A549 (cell line): ENCODE measurements at regions not wholly inside any gene's neighbourhood (a gene's known extent, or its start where the extent isn't known, plus 50 kb on each side); places are given as distances from the start of the nearest gene placed in this dataset.

Experiments used
- ATAC-seq, 2 experiments: fragments of 200-7000 bp in 1 of 2; fragments of >200 bp in 1 of 2; cut with Nextera tagmentation in 1 of 2; cut with Tn5 transposase in 1 of 2; 3 replicates each; pipeline versions ENCODE4 v1.8.0 to v1.9.1; 2018 to 2020; ENCODE audit warnings: mild to moderate bottlenecking in 1 of 2, moderate library complexity in 1 of 2
- CTCF ChIA-PET: fragments of 300-600 bp; sonication (Branson Sonifier 250); formaldehyde crosslinking; extraction: SDS; loops from one replicate; lab custom pipeline; 2021; ENCODE audit warnings: antibody characterized with exemption, inconsistent platforms; lab: Yijun Ruan, JAX
- POLR2A ChIA-PET: fragments of 350-600 bp; formaldehyde crosslinking; extraction: SDS; loops from one replicate; lab custom pipeline; 2021; ENCODE audit warnings: antibody characterized with exemption, inconsistent platforms; lab: Yijun Ruan, JAX
- DNase-seq, 2 experiments: peaks; one replicate each; pipeline versions ENCODE4 v3.0.0 to v3.0.0-alpha.2; 2011 to 2016; ENCODE audit warnings: low read depth in 1 of 2, low spot score in 1 of 2
- FAIRE-seq: peaks from 2 replicates; lab custom pipeline; 2011; peaks lifted over from hg19 to GRCh38; lab: Jason Lieb, UNC
- H3K27ac ChIP-seq, 2 experiments: fragments of >200 bp; sonication (Bioruptor Twin); formaldehyde crosslinking; 3 replicates each; pipeline ENCODE4 v1.5.1; 2016 to 2017
- H3K4me1 ChIP-seq: fragments of >200 bp; sonication (Bioruptor Twin); formaldehyde crosslinking; 3 replicates; pipeline ENCODE4 v1.6.1; 2016
- H3K4me2 ChIP-seq: fragments of >200 bp; sonication (Bioruptor Twin); formaldehyde crosslinking; 3 replicates; pipeline ENCODE4 v1.6.1; 2016
- H3K4me3 ChIP-seq: fragments of >200 bp; sonication (Bioruptor Twin); formaldehyde crosslinking; 3 replicates; pipeline ENCODE4 v1.5.1; 2016
- H3K9me3 ChIP-seq: fragments of >200 bp; sonication (Bioruptor Twin); formaldehyde crosslinking; 3 replicates; pipeline ENCODE4 v1.6.1; 2016
- BHLHE40 ChIP-seq: IDR thresholded peaks from 2 replicates; pipeline ENCODE4 v1.6.1; 2012; ENCODE audit warnings: low read depth, low read length, inconsistent platforms
- CBX2 ChIP-seq: fragments of 200-600 bp; sonication (generic); IDR thresholded peaks from 2 replicates; pipeline ENCODE4 v1.6.1; 2016; ENCODE audit warnings: low read depth, mild to moderate bottlenecking, borderline replicate concordance
- CHD2 ChIP-seq: fragments of 150-350 bp; IDR thresholded peaks from 2 replicates; pipeline ENCODE4 v1.6.1; 2014; ENCODE audit warnings: low read length; ENCODE audit not compliant: partially characterized antibody
- CHD4 ChIP-seq: fragments of 200-600 bp; sonication (generic); IDR thresholded peaks from 2 replicates; pipeline ENCODE4 v1.6.1; 2016; ENCODE audit warnings: antibody characterized with exemption, mild to moderate bottlenecking, borderline replicate concordance
- ELK1 ChIP-seq: fragments of 150-350 bp; IDR thresholded peaks from 2 replicates; pipeline ENCODE4 v1.6.1; 2014; ENCODE audit warnings: low read depth, mild to moderate bottlenecking, low read length
- ESRRA ChIP-seq: fragments of 150-350 bp; IDR thresholded peaks from 2 replicates; pipeline ENCODE4 v1.6.1; 2014; ENCODE audit warnings: mild to moderate bottlenecking, low read length, borderline replicate concordance
- FOSB ChIP-seq: fragments of 250-450 bp; sonication (Bioruptor Pico); IDR thresholded peaks from 2 replicates; pipeline ENCODE4 v1.5.0; 2020; ENCODE audit warnings: mild to moderate bottlenecking, moderate library complexity
- FOXS1 ChIP-seq: fragments of 250-450 bp; sonication (Bioruptor Pico); IDR thresholded peaks from 2 replicates; pipeline ENCODE4 v1.5.0; 2020; ENCODE audit warnings: mild to moderate bottlenecking, moderate library complexity
- GATA3 ChIP-seq: IDR thresholded peaks from 2 replicates; pipeline ENCODE4 v1.6.1; 2012; ENCODE audit warnings: borderline replicate concordance
- HOXA7 ChIP-seq: fragments of 250-450 bp; sonication (Bioruptor Pico); IDR thresholded peaks from 2 replicates; pipeline ENCODE4 v1.5.0; 2020; ENCODE audit warnings: mild to moderate bottlenecking, moderate library complexity
- HOXB5 ChIP-seq: fragments of 250-450 bp; sonication (Bioruptor Pico); IDR thresholded peaks from 2 replicates; pipeline ENCODE4 v1.5.0; 2020; ENCODE audit warnings: mild to moderate bottlenecking, moderate library complexity
- JUNB ChIP-seq: fragments of >200 bp; sonication (Bioruptor Twin); formaldehyde crosslinking; IDR thresholded peaks from 2 replicates; pipeline ENCODE4 v1.6.1; 2016
- KDM5A ChIP-seq: fragments of 200-600 bp; sonication (generic); IDR thresholded peaks from 2 replicates; pipeline ENCODE4 v1.6.1; 2016; ENCODE audit warnings: antibody characterized with exemption, mild to moderate bottlenecking
- MAFK ChIP-seq: fragments of 450-650 bp; IDR thresholded peaks from 2 replicates; pipeline ENCODE4 v1.6.1; 2014; ENCODE audit not compliant: partially characterized antibody
- NPAS2 ChIP-seq: fragments of 250-450 bp; sonication (Bioruptor Pico); IDR thresholded peaks from 2 replicates; pipeline ENCODE4 v1.8.0; 2022; ENCODE audit warnings: mild to moderate bottlenecking, moderate library complexity, borderline replicate concordance
- NR3C1 ChIP-seq: fragments of >200 bp; sonication (Bioruptor Twin); formaldehyde crosslinking; IDR thresholded peaks from 3 replicates; pipeline ENCODE4 v1.6.1; 2017
- PBX3 ChIP-seq: IDR thresholded peaks from 2 replicates; pipeline ENCODE4 v1.6.1; 2012
- POLR2A ChIP-seq: IDR thresholded peaks from 2 replicates; pipeline ENCODE4 v1.6.1; 2012; ENCODE audit warnings: mild to moderate bottlenecking, low read length
- RCOR1 ChIP-seq: fragments of 150-350 bp; IDR thresholded peaks from 2 replicates; pipeline ENCODE4 v1.6.1; 2014; ENCODE audit warnings: antibody characterized with exemption, low read length, low read depth
- RFX5 ChIP-seq: fragments of 450-650 bp; IDR thresholded peaks from 2 replicates; pipeline ENCODE4 v1.7.1; 2014; ENCODE audit warnings: antibody characterized with exemption, mild to moderate bottlenecking, moderate library complexity
- RNF2 ChIP-seq: fragments of 200-600 bp; sonication (generic); IDR thresholded peaks from 2 replicates; pipeline ENCODE4 v1.6.1; 2016; ENCODE audit warnings: low read depth, mild to moderate bottlenecking, antibody characterized with exemption, moderate library complexity, borderline replicate concordance
- SMC3 ChIP-seq: fragments of >200 bp; sonication (Bioruptor Twin); formaldehyde crosslinking; IDR thresholded peaks from 3 replicates; pipeline ENCODE4 v1.6.1; 2018; ENCODE audit warnings: inconsistent platforms
- SREBF2 ChIP-seq: fragments of 450-650 bp; IDR thresholded peaks from 2 replicates; pipeline ENCODE4 v1.6.1; 2014; ENCODE audit warnings: mild to moderate bottlenecking, moderate library complexity
- TFCP2L1 ChIP-seq: fragments of 250-450 bp; sonication (Bioruptor Pico); IDR thresholded peaks from 2 replicates; pipeline ENCODE4 v1.5.0; 2021; ENCODE audit warnings: mild to moderate bottlenecking
- TP53 ChIP-seq: fragments of 250-450 bp; sonication (Bioruptor Pico); IDR thresholded peaks from 2 replicates; pipeline ENCODE4 v1.5.0; 2021; ENCODE audit warnings: mild to moderate bottlenecking, moderate library complexity
- ZC3H11A ChIP-seq: fragments of 450-650 bp; IDR thresholded peaks from 2 replicates; pipeline ENCODE4 v1.6.1; 2014; ENCODE audit warnings: antibody characterized with exemption, mild to moderate bottlenecking
- WGBS: methylation state at CpG from one replicate; pipeline ENCODE4 v1.1.6; 2017; ENCODE audit errors: missing lambda C conversion rate; 5-methylcytosine and 5-hydroxymethylcytosine counted together
- TF ChIP-seq, protein P1 (sequence below): fragments of 200-600 bp; sonication (generic); IDR thresholded peaks from 2 replicates; pipeline ENCODE4 v1.6.1; 2016; ENCODE audit warnings: antibody characterized with exemption, mild to moderate bottlenecking, moderate library complexity
- TF ChIP-seq, protein P2 (sequence below): IDR thresholded peaks from 2 replicates; pipeline ENCODE4 v1.6.1; 2012; ENCODE audit warnings: low read depth, borderline replicate concordance

GRCh38 chr10:23630376-23630775 is 191.5 kb downstream of the OTUD1 start:
- DNase-seq (no peak), ATAC-seq (no peak), FAIRE-seq (no peak)
- no peaks in the 10 kb centered on the region for H3K9me3 ChIP-seq
- no peaks in the 10 kb centered on the region for H3K4me1 ChIP-seq
- H3K27ac ChIP-seq: no peak overlapping the region
- POLR2A ChIA-PET: no interaction called here
- no peak overlapping the region for H3K4me2 ChIP-seq
- no peak for TF ChIP-seq ELK1
- no peak for TF ChIP-seq FOSB (CRISPR knock-in tag)
- no peak for TF ChIP-seq SREBF2
- TF ChIP-seq ZC3H11A: no peak
- no peak for TF ChIP-seq CHD2
- TF ChIP-seq GATA3: no peak
- no peak for TF ChIP-seq JUNB
- no peak for TF ChIP-seq BHLHE40
- no peak for TF ChIP-seq SMC3
- TF ChIP-seq KDM5A: no peak
- TF ChIP-seq, protein P1, sequence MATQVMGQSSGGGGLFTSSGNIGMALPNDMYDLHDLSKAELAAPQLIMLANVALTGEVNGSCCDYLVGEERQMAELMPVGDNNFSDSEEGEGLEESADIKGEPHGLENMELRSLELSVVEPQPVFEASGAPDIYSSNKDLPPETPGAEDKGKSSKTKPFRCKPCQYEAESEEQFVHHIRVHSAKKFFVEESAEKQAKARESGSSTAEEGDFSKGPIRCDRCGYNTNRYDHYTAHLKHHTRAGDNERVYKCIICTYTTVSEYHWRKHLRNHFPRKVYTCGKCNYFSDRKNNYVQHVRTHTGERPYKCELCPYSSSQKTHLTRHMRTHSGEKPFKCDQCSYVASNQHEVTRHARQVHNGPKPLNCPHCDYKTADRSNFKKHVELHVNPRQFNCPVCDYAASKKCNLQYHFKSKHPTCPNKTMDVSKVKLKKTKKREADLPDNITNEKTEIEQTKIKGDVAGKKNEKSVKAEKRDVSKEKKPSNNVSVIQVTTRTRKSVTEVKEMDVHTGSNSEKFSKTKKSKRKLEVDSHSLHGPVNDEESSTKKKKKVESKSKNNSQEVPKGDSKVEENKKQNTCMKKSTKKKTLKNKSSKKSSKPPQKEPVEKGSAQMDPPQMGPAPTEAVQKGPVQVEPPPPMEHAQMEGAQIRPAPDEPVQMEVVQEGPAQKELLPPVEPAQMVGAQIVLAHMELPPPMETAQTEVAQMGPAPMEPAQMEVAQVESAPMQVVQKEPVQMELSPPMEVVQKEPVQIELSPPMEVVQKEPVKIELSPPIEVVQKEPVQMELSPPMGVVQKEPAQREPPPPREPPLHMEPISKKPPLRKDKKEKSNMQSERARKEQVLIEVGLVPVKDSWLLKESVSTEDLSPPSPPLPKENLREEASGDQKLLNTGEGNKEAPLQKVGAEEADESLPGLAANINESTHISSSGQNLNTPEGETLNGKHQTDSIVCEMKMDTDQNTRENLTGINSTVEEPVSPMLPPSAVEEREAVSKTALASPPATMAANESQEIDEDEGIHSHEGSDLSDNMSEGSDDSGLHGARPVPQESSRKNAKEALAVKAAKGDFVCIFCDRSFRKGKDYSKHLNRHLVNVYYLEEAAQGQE: no peak
- TF ChIP-seq RNF2: no peak
- CTCF ChIA-PET: no interaction called here
- H3K4me3 ChIP-seq: no peak overlapping the region

DNA sequence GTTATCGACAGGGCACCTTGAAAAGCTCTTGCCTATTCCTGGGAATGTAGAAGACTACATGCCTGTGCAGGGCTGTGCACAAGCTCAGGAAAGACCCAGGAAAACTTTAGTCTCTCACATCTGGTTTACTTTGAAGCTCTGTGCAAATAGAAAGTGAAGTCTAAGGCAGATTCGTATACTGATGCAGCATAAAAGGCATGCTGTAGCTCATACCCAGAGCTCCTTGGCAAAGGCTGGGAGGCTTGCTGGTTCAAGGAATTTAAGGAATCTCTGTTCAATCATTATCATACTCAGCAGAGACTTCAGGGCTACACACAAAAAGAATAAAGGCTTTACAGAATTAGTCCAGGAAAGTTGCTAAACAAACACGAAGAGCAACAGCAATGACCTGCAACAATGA is 192.0 kb downstream of the OTUD1 start:
- no peak for ATAC-seq
- DNase-seq: no peak
- no peak for FAIRE-seq
- ChIA-PET POLR2A (no interaction called here), CTCF (no interaction called here)
- Histone ChIP-seq H3K4me2 (no peak overlapping the region), H3K27ac (no peak overlapping the region), H3K9me3 (no peaks in the 10 kb centered on the region), H3K4me1 (no peaks in the 10 kb centered on the region), H3K4me3 (no peak overlapping the region)
- TF ChIP-seq NR3C1 (no peak), RFX5 (no peak), TP53 (CRISPR knock-in tag) (no peak), POLR2A (no peak), CHD4 (no peak), ELK1 (no peak), RCOR1 (no peak), PBX3 (no peak), GATA3 (no peak), SMC3 (no peak), TFCP2L1 (CRISPR knock-in tag) (no peak), MAFK (no peak), HOXA7 (CRISPR knock-in tag) (no peak), FOXS1 (CRISPR knock-in tag) (no peak), HOXB5 (CRISPR knock-in tag) (no peak), CBX2 (no peak), ESRRA (no peak), NPAS2 (no peak)
- TF ChIP-seq, protein P2, sequence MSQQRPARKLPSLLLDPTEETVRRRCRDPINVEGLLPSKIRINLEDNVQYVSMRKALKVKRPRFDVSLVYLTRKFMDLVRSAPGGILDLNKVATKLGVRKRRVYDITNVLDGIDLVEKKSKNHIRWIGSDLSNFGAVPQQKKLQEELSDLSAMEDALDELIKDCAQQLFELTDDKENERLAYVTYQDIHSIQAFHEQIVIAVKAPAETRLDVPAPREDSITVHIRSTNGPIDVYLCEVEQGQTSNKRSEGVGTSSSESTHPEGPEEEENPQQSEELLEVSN: no peak
- WGBS: 0% methylated on average over 3 of the region's 3 CpGs
